Kidney epithelial cell (primary cell): ENCODE measurements at regions not wholly inside any gene's neighbourhood (a gene's known extent, or its start where the extent isn't known, plus 50 kb on each side); places are given as distances from the start of the nearest gene placed in this dataset.

ENCODE experiments used
- DNase-seq: peaks from one replicate; pipeline ENCODE4 v3.0.0-alpha.2; 2010; ENCODE audit warnings: low read depth
- H3K27me3 ChIP-seq: 2 replicates; pipeline ENCODE4 v1.6.0; 2011; ENCODE audit warnings: low read length; ENCODE audit not compliant: control insufficient read depth, insufficient read depth
- H3K36me3 ChIP-seq: 2 replicates; pipeline ENCODE4 v1.5.1; 2011; ENCODE audit warnings: low read length; ENCODE audit not compliant: control insufficient read depth, insufficient read depth
- H3K4me3 ChIP-seq: 2 replicates; pipeline ENCODE4 v1.5.1; 2011; ENCODE audit warnings: low read depth, mild to moderate bottlenecking, control low read depth, low read length
- TF ChIP-seq, protein P1 (sequence below): IDR thresholded peaks from 2 replicates; pipeline ENCODE4 v1.5.1; 2011; ENCODE audit warnings: mild to moderate bottlenecking, moderate library complexity, low read length, control low read depth, inconsistent platforms; ENCODE audit not compliant: insufficient read depth, poor library complexity, severe bottlenecking

DNA sequence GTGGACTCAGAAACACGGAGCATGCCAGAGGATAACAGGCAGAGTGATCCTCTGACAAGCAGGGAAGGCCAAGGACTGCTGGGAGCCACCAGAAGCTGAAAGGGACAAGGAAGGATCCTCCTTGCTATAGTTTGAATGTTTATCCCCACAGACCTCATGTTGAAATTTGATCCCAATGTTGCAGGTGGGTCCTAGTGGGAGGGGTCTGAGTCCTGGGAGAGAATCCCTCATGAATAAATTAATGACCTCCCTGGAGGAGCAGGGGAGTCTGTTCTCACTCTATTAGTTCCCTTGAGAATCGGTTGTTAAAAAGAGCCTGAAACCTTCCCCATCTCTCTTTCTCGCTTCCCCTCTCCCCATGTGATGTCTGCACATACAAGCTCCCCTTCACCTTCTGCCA lies 124.4 kb downstream of the FBXO15 start:
- DNase-seq, result no peak
- H3K27me3 ChIP-seq, result no peaks in the 10 kb centered on the region
- H3K36me3 ChIP-seq, result no peaks in the 10 kb centered on the region
- TF ChIP-seq, protein P1, sequence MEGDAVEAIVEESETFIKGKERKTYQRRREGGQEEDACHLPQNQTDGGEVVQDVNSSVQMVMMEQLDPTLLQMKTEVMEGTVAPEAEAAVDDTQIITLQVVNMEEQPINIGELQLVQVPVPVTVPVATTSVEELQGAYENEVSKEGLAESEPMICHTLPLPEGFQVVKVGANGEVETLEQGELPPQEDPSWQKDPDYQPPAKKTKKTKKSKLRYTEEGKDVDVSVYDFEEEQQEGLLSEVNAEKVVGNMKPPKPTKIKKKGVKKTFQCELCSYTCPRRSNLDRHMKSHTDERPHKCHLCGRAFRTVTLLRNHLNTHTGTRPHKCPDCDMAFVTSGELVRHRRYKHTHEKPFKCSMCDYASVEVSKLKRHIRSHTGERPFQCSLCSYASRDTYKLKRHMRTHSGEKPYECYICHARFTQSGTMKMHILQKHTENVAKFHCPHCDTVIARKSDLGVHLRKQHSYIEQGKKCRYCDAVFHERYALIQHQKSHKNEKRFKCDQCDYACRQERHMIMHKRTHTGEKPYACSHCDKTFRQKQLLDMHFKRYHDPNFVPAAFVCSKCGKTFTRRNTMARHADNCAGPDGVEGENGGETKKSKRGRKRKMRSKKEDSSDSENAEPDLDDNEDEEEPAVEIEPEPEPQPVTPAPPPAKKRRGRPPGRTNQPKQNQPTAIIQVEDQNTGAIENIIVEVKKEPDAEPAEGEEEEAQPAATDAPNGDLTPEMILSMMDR, result no peak
- no peak overlapping the region for H3K4me3 ChIP-seq

DNA sequence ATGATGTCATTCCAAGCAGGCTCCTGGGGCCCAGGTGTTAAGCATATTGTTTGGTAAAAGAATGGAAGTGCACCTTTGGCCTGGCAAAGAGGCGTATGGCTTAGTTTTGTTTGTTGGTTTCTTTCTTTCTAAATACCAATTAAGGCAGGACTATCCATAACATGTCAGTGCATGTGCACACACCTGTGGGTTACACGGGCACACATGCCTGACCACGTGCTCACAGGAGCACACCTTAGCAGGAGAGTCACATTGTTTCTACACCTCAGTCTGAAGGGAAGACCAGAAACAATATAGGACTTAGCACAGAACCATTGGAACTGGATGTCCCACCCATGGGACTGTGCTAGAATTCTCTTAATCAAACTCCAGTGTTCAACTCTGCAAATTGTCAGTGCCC lies 127.8 kb downstream of the FBXO15 start:
- no peak for DNase-seq
- Histone ChIP-seq H3K27me3 (no peaks in the 10 kb centered on the region), H3K4me3 (no peak overlapping the region), H3K36me3 (no peaks in the 10 kb centered on the region)
- TF ChIP-seq, protein P1, result no peak

GRCh38 chr18:74013955-74014354 lies 133.7 kb downstream of the FBXO15 start:
- H3K36me3 ChIP-seq, result no peaks in the 10 kb centered on the region
- no peak overlapping the region for H3K4me3 ChIP-seq
- peak; percentile 31 for DNase-seq
- TF ChIP-seq, protein P1, result no peak
- no peaks in the 10 kb centered on the region for H3K27me3 ChIP-seq

DNA sequence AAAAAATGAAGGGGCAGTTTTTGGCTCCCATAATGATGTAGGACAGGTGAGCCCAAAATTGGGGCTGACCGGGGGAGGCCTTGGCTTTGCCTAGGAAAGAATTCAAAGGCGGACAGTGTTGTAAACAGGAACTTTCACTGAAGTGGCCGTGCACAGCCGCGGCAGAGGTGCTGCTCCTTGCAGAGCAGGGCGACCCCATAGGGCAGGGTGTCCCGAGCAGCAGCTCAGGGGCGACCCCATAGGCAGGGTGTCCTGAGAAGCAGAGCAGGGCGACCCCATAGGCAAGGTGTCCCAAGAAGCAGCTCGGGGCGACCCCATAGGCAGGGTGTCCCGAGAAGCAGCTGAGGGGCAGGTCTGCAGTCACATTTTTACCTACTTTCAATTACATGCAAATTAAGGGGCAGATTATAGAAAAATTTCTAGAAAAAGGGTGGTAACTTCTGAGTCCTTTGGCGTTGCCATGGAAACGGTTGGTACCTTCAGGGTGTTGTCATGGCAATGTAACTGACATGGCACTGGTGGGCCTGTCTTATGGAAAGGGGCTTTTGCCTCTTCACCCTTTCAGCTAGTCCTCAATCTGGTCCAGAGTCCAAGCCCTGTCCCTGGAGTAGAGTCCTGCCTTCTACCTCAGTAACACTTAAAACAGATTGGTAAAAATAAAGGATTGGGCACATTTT lies 134.5 kb downstream of the FBXO15 start:
- no peaks in the 10 kb centered on the region for H3K27me3 ChIP-seq
- TF ChIP-seq, protein P1, result no peak
- DNase-seq, result no peak
- no peaks in the 10 kb centered on the region for H3K36me3 ChIP-seq
- H3K4me3 ChIP-seq, result no peak overlapping the region

DNA sequence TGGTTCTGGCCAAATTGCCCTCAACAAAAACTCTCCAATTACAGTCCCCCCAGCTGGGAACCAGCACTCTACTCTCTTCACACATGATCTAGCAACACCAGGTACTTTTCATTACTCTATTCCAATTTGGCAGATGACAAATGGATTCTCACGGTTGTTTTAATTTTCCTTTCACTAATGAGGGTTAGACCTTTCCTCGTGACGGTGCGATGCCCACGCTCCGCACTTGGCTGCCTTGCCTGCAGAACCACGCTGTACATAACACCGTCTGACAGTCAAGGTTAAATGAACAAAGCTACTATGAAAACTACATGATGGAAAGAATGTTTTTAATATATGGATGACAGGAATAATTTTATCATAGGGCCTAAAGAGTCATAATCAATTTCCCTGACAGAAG lies 141.5 kb downstream of the FBXO15 start:
- Histone ChIP-seq H3K27me3 (no peaks in the 10 kb centered on the region), H3K4me3 (no peak overlapping the region), H3K36me3 (no peaks in the 10 kb centered on the region)
- TF ChIP-seq, protein P1, result no peak
- DNase-seq, result no peak

- no peak for DNase-seq
- TF ChIP-seq, protein P1, result no peak
- Histone ChIP-seq H3K27me3 (no peaks in the 10 kb centered on the region), H3K36me3 (no peaks in the 10 kb centered on the region), H3K4me3 (no peak overlapping the region)
Measured at GRCh38 chr18:74005320-74006109, 142.1 kb downstream of the FBXO15 start.
